HG03196 (cell line): ENCODE measurements at regions not wholly inside any gene's neighbourhood (a gene's known extent, or its start where the extent isn't known, plus 50 kb on each side); places are given as distances from the start of the nearest gene placed in this dataset.

ENCODE experiments used
- ATAC-seq: cut with Tn5 transposase; IDR thresholded peaks from one replicate; pipeline ENCODE4 v1.9.1; 2021; ENCODE audit not compliant: unreplicated experiment

DNA sequence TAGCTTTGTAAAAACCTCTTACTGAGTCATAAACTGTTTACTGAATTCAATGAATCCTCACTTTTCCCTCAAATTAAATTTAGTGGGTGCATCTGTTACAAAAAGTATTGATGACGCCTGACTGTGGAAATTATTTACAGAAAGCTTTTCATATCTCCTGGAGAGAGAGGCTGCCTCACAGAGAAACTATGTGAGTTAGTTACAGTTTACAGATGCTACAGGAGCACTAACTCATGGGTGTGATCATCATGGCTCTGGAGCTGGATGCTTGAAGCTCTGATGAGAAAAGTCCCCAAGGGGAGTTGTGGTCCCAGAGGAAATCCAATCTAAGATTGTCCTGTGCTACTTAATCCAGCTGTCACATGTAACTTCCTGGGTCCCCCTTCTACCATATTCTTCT lies 590.8 kb downstream of the LMO7 start:
- no peak for ATAC-seq

DNA sequence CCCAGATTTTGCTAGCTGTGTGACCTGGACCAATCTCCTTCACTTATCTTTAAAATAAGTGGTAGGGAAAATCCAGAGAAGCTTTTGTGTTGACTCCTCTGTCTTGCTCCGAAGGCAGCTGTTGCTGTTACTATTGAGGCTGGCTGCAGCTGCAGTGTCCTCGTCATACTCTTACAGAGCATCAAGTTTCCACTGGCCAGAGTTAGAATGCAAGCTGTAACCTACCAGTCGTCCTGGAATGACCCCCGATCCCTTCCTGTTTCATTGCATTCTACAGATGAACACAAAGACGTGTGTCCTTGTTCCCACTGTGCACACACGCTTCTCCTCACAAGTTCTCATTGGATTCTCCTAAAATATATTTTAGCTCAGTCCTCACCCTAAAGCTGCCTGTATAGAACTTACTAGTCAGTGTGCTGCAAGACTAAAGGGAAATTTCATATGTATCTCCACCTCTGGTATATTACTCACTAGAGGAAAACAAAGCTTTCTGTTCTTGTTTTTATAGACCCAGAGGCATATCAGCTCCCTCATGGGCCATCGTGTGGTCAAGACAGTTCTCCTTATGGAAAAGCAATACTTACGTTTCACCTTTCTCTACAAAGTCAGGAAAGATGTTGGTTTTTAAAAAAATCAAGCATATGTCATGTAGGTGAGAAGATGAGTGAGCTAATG lies 589.8 kb downstream of the LMO7 start:
- ATAC-seq, result no peak

DNA sequence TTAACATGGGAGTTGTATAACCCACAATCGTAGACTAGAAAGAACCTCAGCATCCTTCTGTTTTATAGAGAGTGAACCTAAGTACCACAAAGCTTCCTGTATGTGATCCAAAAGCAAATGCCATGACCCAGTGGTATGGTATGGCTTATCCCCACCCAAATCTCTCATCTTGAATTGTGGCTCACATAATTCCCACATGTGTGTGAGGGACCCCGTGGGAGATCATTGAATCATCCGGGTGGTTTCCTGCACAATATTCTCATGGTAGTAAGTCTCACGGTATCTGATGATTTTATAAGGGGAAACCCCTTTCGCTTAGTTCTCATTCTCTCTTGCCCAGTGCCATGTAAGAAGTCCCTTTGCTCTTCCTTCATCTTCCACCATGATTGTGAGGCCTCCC lies 587.9 kb downstream of the LMO7 start:
- no peak for ATAC-seq

DNA sequence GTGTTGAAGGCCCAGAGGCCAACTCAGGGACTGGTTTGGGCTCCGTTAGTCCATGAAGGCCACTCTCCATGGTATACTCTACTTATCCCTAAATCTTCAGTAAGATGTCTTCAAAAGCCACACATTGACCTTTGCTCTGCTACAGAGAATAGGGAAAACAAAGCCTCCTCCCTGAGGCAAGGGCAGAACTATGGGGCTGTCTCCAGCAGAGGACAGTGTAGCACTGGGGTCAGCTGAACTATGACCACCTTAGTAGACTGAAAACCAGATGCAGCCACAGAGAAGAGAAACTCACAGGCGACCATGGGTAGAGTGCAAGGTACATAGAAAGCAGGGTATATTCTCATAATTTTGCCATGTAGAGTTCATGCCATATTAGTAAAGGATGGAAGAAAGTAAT lies 587.4 kb downstream of the LMO7 start:
- ATAC-seq, result no peak

DNA sequence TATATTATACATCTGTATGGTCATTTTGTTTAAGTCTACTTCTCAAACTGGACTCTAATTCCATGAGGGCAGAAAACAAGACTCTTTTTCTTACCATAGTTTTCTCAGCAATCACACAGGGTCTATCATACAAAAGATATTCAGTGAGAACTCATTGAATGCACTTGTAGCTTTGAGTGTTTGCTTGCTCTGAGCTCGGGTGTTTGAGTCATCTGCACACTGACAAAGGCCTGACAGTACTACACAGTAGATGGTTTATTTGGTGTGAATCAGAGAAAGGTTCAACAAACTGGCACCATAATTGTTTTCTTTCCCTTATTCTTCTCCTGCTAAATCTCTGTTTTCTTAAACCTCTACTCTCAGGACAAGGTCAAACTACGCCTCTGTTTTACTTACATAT lies 586.4 kb downstream of the LMO7 start:
- ATAC-seq, result no peak

DNA sequence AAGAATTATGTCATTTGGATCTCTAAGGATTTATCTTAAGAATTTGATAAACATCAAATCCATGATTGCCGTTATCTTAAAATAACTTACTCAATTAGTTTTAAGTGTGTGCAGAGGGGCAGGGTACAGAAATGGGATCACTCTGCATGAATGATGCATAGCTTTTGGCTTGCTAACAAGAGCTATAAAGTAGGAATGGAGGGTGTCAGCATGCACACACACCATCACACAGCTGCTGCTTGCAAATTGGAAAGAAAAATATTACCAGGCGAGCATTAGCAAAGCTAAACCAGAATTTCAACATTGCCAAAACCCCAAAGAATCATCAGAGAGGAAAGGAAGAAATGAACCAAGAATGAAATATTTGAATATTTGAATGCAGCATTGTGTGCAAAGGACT lies 580.6 kb downstream of the LMO7 start:
- no peak for ATAC-seq

DNA sequence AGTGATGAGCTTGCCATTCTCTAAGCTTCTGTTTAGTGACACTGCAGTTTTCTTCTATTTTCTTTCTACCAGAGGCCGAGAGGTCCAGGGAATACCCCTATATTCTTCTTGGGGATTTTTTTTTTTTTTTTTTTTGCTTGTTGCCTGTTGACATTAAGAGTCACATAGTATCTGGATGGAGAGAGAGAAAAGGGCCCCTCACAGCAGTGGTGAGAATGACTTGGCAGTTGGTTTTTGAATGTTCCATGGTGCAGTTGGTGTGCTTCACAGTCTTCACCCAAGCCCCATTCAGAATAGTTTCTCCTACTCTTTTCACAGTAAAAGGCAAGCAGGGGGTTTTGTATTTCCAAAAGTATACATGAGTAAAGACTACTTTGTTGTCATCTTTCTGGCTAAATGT lies 577.9 kb downstream of the LMO7 start:
- ATAC-seq, result no peak

DNA sequence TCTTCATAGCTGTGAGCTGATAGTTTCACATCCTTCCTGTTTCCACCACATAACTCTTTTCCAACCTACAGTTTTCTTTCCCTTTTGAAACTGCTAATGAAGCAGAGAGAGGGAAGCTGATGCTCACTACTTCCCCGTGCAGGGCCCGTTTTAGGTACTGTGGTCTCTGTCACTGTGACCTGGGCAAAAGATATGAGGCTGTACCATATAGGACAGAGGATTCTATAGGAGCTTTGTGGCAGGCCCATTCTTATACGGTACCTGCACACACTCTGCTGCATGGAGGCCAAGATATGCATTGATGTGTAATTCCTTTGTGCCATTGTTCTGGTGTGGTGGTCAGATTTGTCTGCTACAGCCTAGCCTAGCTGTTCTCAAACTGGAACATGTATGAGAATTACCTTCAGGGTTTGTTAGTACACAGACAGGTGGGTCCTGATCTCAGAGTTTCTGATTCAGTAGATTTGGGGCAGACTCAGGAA lies 577.3 kb downstream of the LMO7 start:
- ATAC-seq, result no peak

DNA sequence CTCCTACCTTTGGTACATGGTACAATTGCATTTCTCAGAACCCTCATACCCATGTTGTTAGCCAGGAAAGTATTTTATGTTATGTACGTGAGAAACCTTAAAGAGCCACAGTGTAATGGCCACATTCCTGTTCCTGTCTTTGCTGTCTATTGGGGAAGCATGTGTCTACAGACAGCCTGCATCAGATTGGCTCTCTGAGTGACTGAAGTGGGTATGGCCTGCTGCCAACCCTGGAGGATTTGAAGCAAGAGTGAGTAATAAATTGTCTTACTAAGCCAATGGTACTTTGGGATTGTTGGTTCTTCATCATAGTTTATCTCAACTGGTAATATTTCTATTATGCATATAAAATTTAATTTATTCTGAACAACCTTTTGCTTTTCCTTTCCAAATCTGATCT lies 574.1 kb downstream of the LMO7 start:
- ATAC-seq, result no peak

DNA sequence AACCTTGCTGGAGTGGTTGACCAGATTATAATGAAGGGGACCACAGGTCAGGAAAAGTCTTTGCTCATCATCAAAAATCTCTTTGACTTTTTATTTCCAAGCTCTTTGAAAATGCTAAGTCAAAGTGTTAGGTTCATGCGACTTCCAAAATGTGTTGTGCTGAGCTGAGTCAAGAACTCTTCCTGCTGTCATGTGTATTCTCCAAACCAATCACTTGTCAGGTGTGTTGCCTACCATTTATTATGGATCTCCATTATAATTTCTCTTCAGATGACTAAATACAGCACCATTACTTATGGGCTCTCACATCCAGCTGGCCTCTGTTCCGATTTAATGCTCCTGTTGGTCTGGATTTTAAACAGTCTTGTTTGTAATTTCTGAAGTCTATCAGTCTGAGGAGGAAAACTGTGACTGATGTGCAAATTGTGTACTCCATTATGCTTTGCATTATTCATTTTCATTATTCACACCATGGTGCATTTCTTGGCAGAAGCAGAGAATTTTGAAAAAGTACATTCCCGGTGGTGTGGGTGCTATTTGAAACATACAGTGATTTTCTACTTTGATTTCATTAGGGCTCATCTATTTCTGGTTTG lies 562.5 kb downstream of the LMO7 start:
- no peak for ATAC-seq

DNA sequence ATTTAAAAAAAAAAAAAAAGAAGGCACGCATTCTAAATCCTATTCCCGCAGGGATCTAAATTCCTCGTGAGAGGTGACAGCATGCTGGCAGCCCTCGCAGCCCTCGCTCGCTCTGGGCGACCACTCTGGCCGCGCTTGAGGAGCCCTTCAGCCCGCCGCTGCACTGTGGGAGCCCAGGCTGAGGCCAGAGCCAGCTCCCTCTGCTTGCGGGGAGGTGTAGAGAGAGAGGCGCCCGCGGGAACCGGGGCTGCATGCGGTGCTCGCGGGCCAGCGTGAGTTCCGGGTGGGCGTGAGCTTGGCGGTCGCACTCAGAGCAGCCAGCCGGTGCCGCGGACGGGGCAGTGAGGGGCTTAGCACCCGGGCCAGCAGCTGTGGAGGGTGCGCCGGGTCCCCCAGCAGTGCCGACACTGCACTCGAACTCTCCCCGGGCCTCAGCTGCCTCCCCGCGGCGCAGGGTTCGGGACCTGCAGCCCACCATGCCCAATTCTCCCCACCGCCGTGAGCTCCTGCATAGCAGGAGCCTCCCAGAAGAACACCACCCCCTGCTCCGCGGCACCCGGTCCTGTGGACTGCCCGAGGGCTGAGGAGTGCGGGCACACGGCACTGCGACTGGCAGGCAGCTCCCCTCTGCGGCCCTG lies 553.9 kb downstream of the LMO7 start:
- ATAC-seq, result no peak

DNA sequence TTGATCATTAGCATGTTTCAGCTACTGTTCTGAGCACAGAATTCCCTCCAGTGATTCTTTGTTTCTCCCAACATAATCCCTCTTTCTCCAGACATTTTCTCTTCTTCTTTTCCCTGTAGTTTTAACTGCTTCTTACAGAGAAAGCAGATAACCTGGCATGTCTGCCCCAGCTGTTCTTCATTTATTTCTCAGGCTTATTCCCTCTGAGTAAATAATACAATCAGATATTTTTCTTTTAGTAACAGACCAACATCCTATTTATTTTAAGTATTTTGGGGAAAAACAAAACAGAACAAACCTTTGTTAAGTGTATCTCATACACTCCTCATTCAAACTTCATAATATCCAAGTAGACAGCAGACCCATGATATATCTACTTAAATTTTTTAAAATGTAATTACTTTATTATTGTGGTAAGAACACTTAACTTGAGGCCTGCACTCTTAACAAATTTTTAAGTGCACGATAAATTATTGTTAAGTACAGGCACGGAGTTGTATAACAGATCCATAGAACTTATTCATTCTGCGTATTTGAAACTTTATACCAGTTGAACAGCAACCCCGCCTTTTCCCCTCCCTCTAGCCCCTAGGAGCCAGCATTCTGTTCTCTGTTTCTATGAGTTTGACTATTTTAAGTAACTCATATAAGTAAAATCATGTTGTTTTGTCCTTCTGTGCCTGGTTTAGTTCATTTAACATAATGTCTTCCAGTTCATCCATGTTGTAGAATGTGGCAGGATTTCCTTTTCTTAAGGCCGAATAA lies 540.0 kb downstream of the LMO7 start:
- ATAC-seq, result no peak

DNA sequence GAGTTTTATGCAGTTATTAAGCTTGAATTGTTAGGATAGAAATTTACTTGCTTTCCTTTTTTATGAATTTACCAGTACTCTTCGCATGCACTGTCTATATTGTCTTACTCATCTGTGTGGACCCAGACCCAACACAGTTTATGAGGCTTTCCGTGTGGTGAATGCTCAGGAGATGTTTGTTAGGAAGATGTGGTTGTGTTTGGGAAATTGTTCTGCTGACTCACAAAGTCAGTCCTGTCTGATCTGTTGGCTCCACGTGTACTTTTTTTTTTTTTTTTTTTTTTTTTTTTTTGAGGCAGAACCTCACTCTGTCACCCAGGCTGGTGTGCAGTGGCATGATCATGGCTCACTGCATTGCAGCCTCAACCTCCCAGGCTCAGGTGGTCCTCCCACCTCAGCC lies 532.5 kb downstream of the LMO7 start:
- no peak for ATAC-seq

DNA sequence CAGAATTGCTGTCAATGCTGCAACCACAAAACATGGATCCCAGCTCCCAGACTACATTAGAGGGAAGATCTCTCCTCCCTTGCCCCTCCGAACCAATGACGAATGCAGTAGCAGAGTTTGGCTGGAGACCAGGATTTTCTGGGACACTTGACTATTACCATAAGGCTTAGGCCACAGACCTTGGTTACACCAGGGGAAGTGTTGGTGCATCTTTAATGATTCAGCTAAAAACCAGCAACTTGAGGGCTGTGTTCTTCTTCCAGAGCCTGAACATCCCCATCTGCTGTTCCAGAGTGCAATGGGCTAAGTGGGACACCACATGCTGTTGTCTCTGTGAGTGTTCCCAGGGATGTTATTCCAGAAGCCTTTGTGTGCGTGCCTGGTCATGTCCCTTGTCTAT lies 528.2 kb downstream of the LMO7 start:
- ATAC-seq, result no peak

DNA sequence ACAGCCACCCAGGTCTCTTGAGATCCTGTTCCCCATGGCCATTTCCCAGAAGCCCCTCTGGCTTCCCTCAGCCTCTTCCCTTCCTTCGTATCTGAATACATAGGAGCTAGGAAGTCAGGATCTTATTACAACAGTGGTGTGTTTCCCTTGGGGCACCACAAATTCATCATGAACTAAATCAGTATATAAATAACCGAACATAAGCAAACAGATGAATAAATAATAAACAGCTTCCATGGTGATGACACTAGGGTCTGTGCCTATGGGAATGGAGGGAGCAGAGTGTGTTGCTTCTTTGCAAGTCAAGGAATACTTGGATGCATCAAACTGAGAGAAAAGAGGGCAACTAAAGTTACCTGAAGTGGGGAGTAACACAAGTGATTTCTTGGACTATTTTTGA lies 527.6 kb downstream of the LMO7 start:
- no peak for ATAC-seq

DNA sequence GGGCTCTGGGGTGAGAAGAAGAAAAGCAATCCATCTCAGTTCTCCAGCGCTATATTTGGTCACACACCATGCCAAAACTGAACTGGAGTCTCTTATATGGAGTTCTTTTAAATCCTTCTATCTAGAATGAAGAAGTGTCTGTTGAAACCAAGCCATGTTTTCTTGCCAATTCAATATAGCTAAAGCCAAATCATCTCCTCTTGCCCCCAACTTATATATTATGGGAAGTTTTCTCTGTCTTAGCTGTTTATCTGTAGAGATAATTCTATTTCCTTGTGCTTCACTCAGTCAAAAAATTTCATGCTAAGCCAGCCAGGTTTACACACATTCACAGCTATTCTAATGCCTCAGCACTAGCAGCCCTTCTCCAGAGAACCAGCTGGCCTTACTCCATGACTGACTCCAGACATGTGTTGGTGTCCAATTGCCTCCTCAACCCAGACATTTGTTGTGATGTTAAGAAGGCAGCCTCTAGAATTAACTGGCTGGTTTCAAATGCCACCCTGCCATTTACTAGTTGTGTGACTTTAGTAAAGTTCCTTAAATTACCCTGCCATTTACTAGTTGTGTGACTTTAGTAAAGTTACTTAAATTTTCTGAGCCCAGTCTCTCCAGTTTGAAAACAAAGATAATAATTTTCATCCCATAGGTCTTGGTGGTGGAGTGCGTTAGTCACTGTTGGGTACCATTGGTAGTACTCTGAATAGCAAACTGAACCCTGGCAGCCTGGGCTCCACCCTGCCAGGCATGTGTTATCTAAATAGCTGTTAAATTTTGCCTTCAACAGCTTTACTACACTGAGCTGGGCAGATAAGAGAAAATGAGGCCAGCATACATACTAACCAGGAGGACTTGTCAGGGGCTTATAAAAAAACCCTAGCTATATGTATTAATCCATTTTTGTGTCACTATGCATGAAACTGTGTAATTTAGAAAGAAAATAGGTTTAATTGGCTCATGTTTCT lies 525.1 kb downstream of the LMO7 start:
- ATAC-seq, result no peak

DNA sequence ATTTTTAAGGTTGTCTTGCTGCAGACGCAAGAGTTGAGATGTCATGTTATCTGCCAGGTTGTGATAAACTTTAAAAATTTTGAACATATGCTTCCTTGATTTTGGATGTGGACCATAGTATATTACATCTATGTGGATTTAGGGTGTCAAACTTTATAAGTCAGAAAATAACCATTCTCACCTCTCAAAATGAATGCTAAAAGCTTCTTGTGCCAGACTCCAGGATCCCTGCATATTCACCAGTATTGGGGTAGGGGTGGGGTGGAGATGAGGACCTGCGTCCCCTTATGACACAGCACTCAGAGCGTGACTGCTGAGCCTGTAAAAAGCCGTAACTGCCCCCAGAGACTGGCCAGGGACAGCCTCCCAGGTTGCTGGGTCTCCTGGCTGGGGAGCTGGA lies 524.4 kb downstream of the LMO7 start:
- ATAC-seq, result no peak

DNA sequence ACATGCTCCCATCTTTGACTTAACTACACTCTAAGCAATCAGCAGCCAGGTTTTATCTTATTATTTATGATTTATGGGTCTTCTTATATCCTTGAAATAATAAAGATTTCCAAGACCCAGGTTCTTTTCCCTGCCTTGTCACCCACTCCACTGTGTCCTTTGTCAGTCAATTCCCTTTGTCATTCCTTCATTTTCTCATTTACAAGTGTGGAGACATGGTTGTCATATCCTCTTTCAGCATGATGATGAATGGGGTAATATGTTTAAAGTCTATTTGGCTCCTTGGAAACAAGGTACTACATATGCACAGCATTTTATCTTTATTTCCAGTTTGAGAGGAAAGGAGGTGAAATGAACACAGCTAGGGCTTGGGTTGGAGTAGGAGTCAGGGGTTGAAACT lies 521.8 kb downstream of the LMO7 start:
- no peak for ATAC-seq

DNA sequence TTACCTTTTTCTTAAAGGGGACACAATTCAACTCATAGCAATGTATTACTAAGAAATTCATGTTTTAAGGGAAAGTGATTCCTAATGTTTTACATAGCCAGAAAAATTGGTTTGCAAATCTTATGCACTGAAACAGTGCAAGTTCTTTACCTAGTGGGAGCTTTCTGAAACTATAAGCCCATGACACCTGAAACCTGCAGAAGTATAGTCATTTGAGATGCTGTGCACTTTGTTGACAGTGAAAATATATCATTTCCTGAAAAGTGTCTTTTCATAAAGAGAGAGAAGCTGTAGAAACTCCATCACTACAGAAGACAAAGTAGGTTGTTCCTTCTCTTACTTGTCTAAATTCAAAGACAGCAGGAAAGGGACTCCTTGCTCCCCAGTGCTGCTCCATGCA lies 517.1 kb downstream of the LMO7 start:
- ATAC-seq, result no peak

DNA sequence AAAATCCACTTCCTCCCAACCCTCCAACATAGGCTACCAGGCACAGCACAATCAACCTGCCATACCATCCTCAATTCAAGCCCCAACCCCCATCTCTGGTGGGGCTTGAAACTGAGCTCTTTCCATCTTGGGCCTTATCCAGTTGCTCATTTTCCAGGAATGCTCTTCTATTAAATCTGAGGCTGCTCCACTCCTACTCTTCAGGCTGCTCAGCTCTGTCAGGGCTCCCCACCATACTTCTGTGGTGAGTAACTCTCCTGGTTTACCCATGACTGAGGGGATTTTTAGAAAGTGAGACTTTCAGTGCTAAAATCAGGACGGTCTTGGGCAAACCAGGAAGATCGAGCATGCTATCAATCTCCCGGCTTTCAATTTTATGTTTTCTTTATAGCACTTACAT lies 512.8 kb downstream of the LMO7 start:
- no peak for ATAC-seq

DNA sequence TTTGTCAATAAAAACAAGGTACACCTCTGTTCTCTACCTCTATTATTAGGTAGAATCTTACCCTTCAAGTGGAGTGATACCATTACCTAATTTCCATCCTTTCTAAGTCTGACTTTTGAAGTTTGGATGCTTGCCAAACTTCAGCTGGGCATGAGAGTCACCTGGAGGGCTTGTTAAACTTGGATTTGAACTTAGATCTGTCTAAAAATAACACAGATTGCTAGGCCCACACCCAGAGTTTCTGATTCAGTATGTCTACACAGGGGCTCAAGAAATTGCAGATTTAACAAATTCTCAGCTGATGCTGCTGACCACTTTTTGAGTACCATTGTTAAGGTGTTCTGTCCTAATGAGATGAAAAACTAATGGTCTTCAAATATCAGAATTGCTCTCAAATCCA lies 512.2 kb downstream of the LMO7 start:
- no peak for ATAC-seq
